PC-9 (cell line): ENCODE measurements at regions not wholly inside any gene's neighbourhood (a gene's known extent, or its start where the extent isn't known, plus 50 kb on each side); places are given as distances from the start of the nearest gene placed in this dataset.
"Not testable (repeated sequence)": the region's sequence is repeated elsewhere in the genome, so short reads cannot be mapped to it uniquely, and the experiment has no call there.

Experiments
- BruUV-seq: library from RNA; stranded (reverse); fragments of 400-500 nt; replicated peaks from 2 replicates; lab custom pipeline; 2021; lab: Mats Ljungman, UMichigan
- CTCF ChIA-PET: fragments of 300-600 bp; sonication (Branson Sonifier 250); formaldehyde crosslinking; loops from one replicate; lab custom pipeline; 2022; ENCODE audit warnings: antibody characterized with exemption; lab: Charles Lee
- POLR2A ChIA-PET: fragments of 300-600 bp; sonication (Branson Sonifier 250); formaldehyde crosslinking; loops from one replicate; lab custom pipeline; 2022; ENCODE audit warnings: antibody characterized with exemption; ENCODE audit not compliant: unreplicated experiment; lab: Charles Lee
- DNase-seq, 2 experiments: peaks; one replicate each; pipeline versions ENCODE4 v3.0.0 to v3.0.0-alpha.2; 2015 to 2022; ENCODE audit warnings: mixed read lengths in 1 of 2
- H2AFZ ChIP-seq: fragments of 200-600 bp; sonication (generic); 2 replicates; pipeline ENCODE4 v1.8.1; 2017; ENCODE audit warnings: antibody characterized with exemption
- H3F3A ChIP-seq: fragments of 200-600 bp; sonication (generic); 2 replicates; pipeline ENCODE4 v1.8.1; 2017; ENCODE audit warnings: antibody characterized with exemption, mild to moderate bottlenecking, low read depth; ENCODE audit not compliant: insufficient read depth
- H3K27ac ChIP-seq: fragments of 200-600 bp; sonication (generic); 2 replicates; pipeline ENCODE4 v1.6.1; 2016; ENCODE audit warnings: mixed run types
- H3K27me3 ChIP-seq: fragments of 200-600 bp; sonication (generic); 2 replicates; pipeline ENCODE4 v1.6.1; 2016; ENCODE audit warnings: low read depth, mixed run types; ENCODE audit not compliant: insufficient read depth
- H3K36me3 ChIP-seq: fragments of 200-600 bp; sonication (generic); 2 replicates; pipeline ENCODE4 v1.6.1; 2016; ENCODE audit warnings: low read depth, mixed run types
- H3K4me1 ChIP-seq: fragments of 200-600 bp; sonication (generic); replicated peaks from 2 replicates; pipeline ENCODE4 v1.6.1; 2016; ENCODE audit warnings: mixed run types; ENCODE audit not compliant: insufficient read depth
- H3K4me2 ChIP-seq: fragments of 200-600 bp; sonication (generic); 2 replicates; pipeline ENCODE4 v1.6.1; 2017; ENCODE audit warnings: mixed run types
- H3K4me3 ChIP-seq: fragments of 200-600 bp; sonication (generic); 2 replicates; pipeline ENCODE4 v1.6.1; 2016; ENCODE audit warnings: mixed run types
- H3K79me2 ChIP-seq: fragments of 200-600 bp; sonication (generic); 2 replicates; pipeline ENCODE4 v1.6.1; 2017; ENCODE audit warnings: low read depth, mixed run types
- H3K9me2 ChIP-seq: fragments of 200-600 bp; sonication (generic); 2 replicates; pipeline ENCODE4 v1.8.1; 2017; ENCODE audit warnings: mild to moderate bottlenecking; ENCODE audit not compliant: insufficient read depth
- H3K9me3 ChIP-seq: fragments of 200-600 bp; sonication (generic); 2 replicates; pipeline ENCODE4 v1.8.1; 2016; ENCODE audit warnings: low read depth; ENCODE audit not compliant: insufficient read depth
- H4K20me1 ChIP-seq: fragments of 200-600 bp; sonication (generic); 2 replicates; pipeline ENCODE4 v1.8.1; 2017; ENCODE audit not compliant: insufficient read depth
- CTCF ChIP-seq: fragments of 200-600 bp; sonication (generic); conservative IDR thresholded peaks from 2 replicates; pipeline ENCODE4 v1.6.1; 2017; ENCODE audit warnings: mixed run types, antibody characterized with exemption, mild to moderate bottlenecking, moderate library complexity
- EZH2 ChIP-seq: fragments of 200-600 bp; sonication (generic); IDR thresholded peaks from 2 replicates; pipeline ENCODE4 v1.8.0; 2017; ENCODE audit warnings: antibody characterized with exemption, low read depth
- intact Hi-C: fragments of 100-400 bp; cut with micrococcal nuclease; formaldehyde crosslinking; loops from one replicate; pipeline ENCODE4 v1.10.0; 2022; ENCODE audit not compliant: unreplicated experiment

GRCh38 chr12:83265808-83266207 is 579.1 kb downstream of the TMTC2 start:
- TF ChIP-seq EZH2 (no peak), CTCF (no peak)
- Histone ChIP-seq H3F3A (no peaks in the 10 kb centered on the region), H3K27ac (no peak overlapping the region), H3K4me2 (no peak overlapping the region), H3K4me3 (no peak overlapping the region), H2AFZ (no peak overlapping the region), H3K36me3 (no peaks in the 10 kb centered on the region), H3K79me2 (no peaks in the 10 kb centered on the region), H3K27me3 (no peaks in the 10 kb centered on the region), H3K9me2 (no peaks in the 10 kb centered on the region), H3K4me1 (no peaks in the 10 kb centered on the region), H4K20me1 (no peaks in the 10 kb centered on the region), H3K9me3 (no peaks in the 10 kb centered on the region)
- intact Hi-C loops, result no loop called here
- BruUV-seq, result no TSS peak
- no peak for DNase-seq
- ChIA-PET POLR2A (no interaction called here), CTCF (no interaction called here)

GRCh38 chr12:83261998-83262397 is 575.3 kb downstream of the TMTC2 start:
- CTCF ChIA-PET, result interaction anchor here (0.7 kb wide), 1 partner anchor 363 kb away, joined by 4 read pairs; no protein-coding TSS in a partner anchor
- intact Hi-C loops, result no loop called here
- no TSS peak for BruUV-seq

GRCh38 chr12:83260126-83260525 is 573.4 kb downstream of the TMTC2 start:
- H3K4me1 ChIP-seq, CTCF ChIA-PET, H3K9me3 ChIP-seq, POLR2A ChIA-PET, H4K20me1 ChIP-seq, H3K4me3 ChIP-seq, intact Hi-C loops, H3K27me3 ChIP-seq, H3F3A ChIP-seq, H3K79me2 ChIP-seq, BruUV-seq, H3K4me2 ChIP-seq, H2AFZ ChIP-seq, H3K36me3 ChIP-seq, H3K27ac ChIP-seq, DNase-seq, H3K9me2 ChIP-seq: not testable (repeated sequence)

More at GRCh38 chr12:83261998-83262397, 575.3 kb downstream of the TMTC2 start:
- TF ChIP-seq CTCF (no peak), EZH2 (no peak)
- no peaks in the 10 kb centered on the region for H3K4me1 ChIP-seq
- no peaks in the 10 kb centered on the region for H3K27me3 ChIP-seq
- H2AFZ ChIP-seq, result no peak overlapping the region
- DNase-seq, result no peak
- no peak overlapping the region for H3K4me2 ChIP-seq
- POLR2A ChIA-PET, result no interaction called here
- no peaks in the 10 kb centered on the region for H3K79me2 ChIP-seq
- H3K9me3 ChIP-seq, result no peaks in the 10 kb centered on the region
- H3K36me3 ChIP-seq, result no peaks in the 10 kb centered on the region
- H3K27ac ChIP-seq, result no peak overlapping the region
- H3K9me2 ChIP-seq, result no peaks in the 10 kb centered on the region
- H4K20me1 ChIP-seq, result no peaks in the 10 kb centered on the region
- no peak overlapping the region for H3K4me3 ChIP-seq
- no peaks in the 10 kb centered on the region for H3F3A ChIP-seq

- no peaks in the 10 kb centered on the region; the same call in 1 of the 2 replicates for H3K9me2 ChIP-seq
- no peak overlapping the region for H3K4me3 ChIP-seq
- H3F3A ChIP-seq, result no peaks in the 10 kb centered on the region
- H3K27me3 ChIP-seq, result no peaks in the 10 kb centered on the region
- ChIA-PET POLR2A (no interaction called here), CTCF (no interaction called here)
- H3K27ac ChIP-seq, result no peak overlapping the region
- no peaks in the 10 kb centered on the region for H4K20me1 ChIP-seq
- no peaks in the 10 kb centered on the region for H3K79me2 ChIP-seq
- no TSS peak for BruUV-seq
- no peak overlapping the region for H2AFZ ChIP-seq
- no peaks in the 10 kb centered on the region for H3K4me1 ChIP-seq
- intact Hi-C loops, result no loop called here
- no peaks in the 10 kb centered on the region for H3K9me3 ChIP-seq
- no peaks in the 10 kb centered on the region for H3K36me3 ChIP-seq
- DNase-seq, result no peak
- H3K4me2 ChIP-seq, result no peak overlapping the region
- TF ChIP-seq CTCF, result no peak
- no peak for TF ChIP-seq EZH2
These were observed 571.0 kb downstream of the TMTC2 start for GRCh38 chr12:83257726-83258125.
